ENCODE measurements at regions not wholly inside any gene's neighbourhood (a gene's known extent, or its start where the extent isn't known, plus 50 kb on each side); places are given as distances from the start of the nearest gene placed in this dataset.

GRCh38 chr5:124134941-124135340, 611.5 kb downstream of the ZNF608 start:
- no peak for TF ChIP-seq POLR2AphosphoS5 (IDR thresholded peaks at IDR 0.05; ENCODE audit: low read depth, low read length)
- no peak for TF ChIP-seq TAF1 (IDR thresholded peaks at IDR 0.05; ENCODE audit: borderline replicate concordance, insufficient read depth, low read length)
- TF ChIP-seq REST (IDR thresholded peaks at IDR 0.05; ENCODE audit: insufficient read depth in 1 of 2, low read depth in 2 of 2, low read length in 2 of 2) = no peak
